ENCODE measurements at regions not wholly inside any gene's neighbourhood (a gene's known extent, or its start where the extent isn't known, plus 50 kb on each side); places are given as distances from the start of the nearest gene placed in this dataset.
"Not testable (repeated sequence)": the region's sequence is repeated elsewhere in the genome, so short reads cannot be mapped to it uniquely, and the experiment has no call there.

- ChIA-PET POLR2A (no interaction called here), CTCF (ENCODE audit: unreplicated experiment) (no interaction called here)
- H3K79me2 ChIP-seq (ENCODE audit: insufficient read depth, low read depth, low read length) = no peaks in the 10 kb centered on the region
- intact Hi-C loops (cut with micrococcal nuclease; ENCODE audit: unreplicated experiment) = no loop called here
- no TSS peak for BruUV-seq (replicated peaks)
- no peak overlapping the region for H3K4me2 ChIP-seq (ENCODE audit: low read length)
- no peak for DNase-seq (ENCODE audit: low spot score)
- H3K27ac ChIP-seq (ENCODE audit: low read depth, low read length, poor library complexity, severe bottlenecking) = no peak overlapping the region
- TF ChIP-seq CTCF (conservative IDR thresholded peaks at IDR 0.05; ENCODE audit: low read length) (no peak), EZH2phosphoT487 (IDR thresholded peaks at IDR 0.05; ENCODE audit: borderline replicate concordance, low read depth, low read length) (no peak)
- H3K36me3 ChIP-seq (ENCODE audit: insufficient read depth, low read length) = no peaks in the 10 kb centered on the region
- no peaks in the 10 kb centered on the region for H3K4me1 ChIP-seq (ENCODE audit: insufficient read depth, low read length, poor library complexity, severe bottlenecking)
- H3K9me3 ChIP-seq (ENCODE audit: low read length) = no peaks in the 10 kb centered on the region
- H4K20me1 ChIP-seq (ENCODE audit: insufficient read depth, low read length) = no peaks in the 10 kb centered on the region
- no peaks in the 10 kb centered on the region for H3K9me2 ChIP-seq (ENCODE audit: insufficient read depth, low read length)
- no peak overlapping the region for H2AFZ ChIP-seq (ENCODE audit: low read length)
- no peak overlapping the region for H3K4me3 ChIP-seq (ENCODE audit: low read depth, low read length, poor library complexity, severe bottlenecking)
Observed at GRCh38 chr11:41803895-41804294, 344.4 kb upstream of the LRRC4C start.

- Histone ChIP-seq H4K20me1 (ENCODE audit: insufficient read depth, low read length) (no peaks in the 10 kb centered on the region), H3K9me2 (ENCODE audit: insufficient read depth, low read length) (no peaks in the 10 kb centered on the region), H3K27ac (ENCODE audit: low read depth, low read length, poor library complexity, severe bottlenecking) (no peak overlapping the region), H2AFZ (ENCODE audit: low read length) (no peak overlapping the region), H3K36me3 (ENCODE audit: insufficient read depth, low read length) (no peaks in the 10 kb centered on the region), H3K79me2 (ENCODE audit: insufficient read depth, low read depth, low read length) (no peaks in the 10 kb centered on the region), H3K4me1 (ENCODE audit: insufficient read depth, low read length, poor library complexity, severe bottlenecking) (no peaks in the 10 kb centered on the region), H3K4me2 (ENCODE audit: low read length) (no peak overlapping the region), H3K4me3 (ENCODE audit: low read depth, low read length, poor library complexity, severe bottlenecking) (no peak overlapping the region), H3K9me3 (ENCODE audit: low read length) (peaks cover 13% of the 10 kb centered on the region; the same call in 1 of the 2 replicates)
- ChIA-PET POLR2A (no interaction called here), CTCF (ENCODE audit: unreplicated experiment) (no interaction called here)
- no peak for DNase-seq (ENCODE audit: low spot score)
- BruUV-seq (replicated peaks) = no TSS peak
- no peak for TF ChIP-seq EZH2phosphoT487 (IDR thresholded peaks at IDR 0.05; ENCODE audit: borderline replicate concordance, low read depth, low read length)
- TF ChIP-seq CTCF (conservative IDR thresholded peaks at IDR 0.05; ENCODE audit: low read length) = no peak
- intact Hi-C loops (cut with micrococcal nuclease; ENCODE audit: unreplicated experiment) = no loop called here
Observed at GRCh38 chr11:41816396-41816795, 356.9 kb upstream of the LRRC4C start.

GRCh38 chr11:41824287-41824686, 364.8 kb upstream of the LRRC4C start:
- H3K9me3 ChIP-seq (ENCODE audit: low read length); H3K4me2 ChIP-seq (ENCODE audit: low read length); H3K4me1 ChIP-seq (ENCODE audit: insufficient read depth, low read length, poor library complexity, severe bottlenecking); BruUV-seq (replicated peaks); H4K20me1 ChIP-seq (ENCODE audit: insufficient read depth, low read length); intact Hi-C loops (cut with micrococcal nuclease; ENCODE audit: unreplicated experiment); DNase-seq (ENCODE audit: low spot score); H3K79me2 ChIP-seq (ENCODE audit: insufficient read depth, low read depth, low read length); H3K27ac ChIP-seq (ENCODE audit: low read depth, low read length, poor library complexity, severe bottlenecking); POLR2A ChIA-PET; H3K4me3 ChIP-seq (ENCODE audit: low read depth, low read length, poor library complexity, severe bottlenecking); H2AFZ ChIP-seq (ENCODE audit: low read length); CTCF ChIA-PET (ENCODE audit: unreplicated experiment); H3K36me3 ChIP-seq (ENCODE audit: insufficient read depth, low read length); H3K9me2 ChIP-seq (ENCODE audit: insufficient read depth, low read length): not testable (repeated sequence)

Measured in OCI-LY7 (cell line).